ENCODE measurements at regions not wholly inside any gene's neighbourhood (a gene's known extent, or its start where the extent isn't known, plus 50 kb on each side); places are given as distances from the start of the nearest gene placed in this dataset.
"Not testable (repeated sequence)": the region's sequence is repeated elsewhere in the genome, so short reads cannot be mapped to it uniquely, and the experiment has no call there.

GRCh38 chr3:171915275-171915674 lies 72.1 kb downstream of the TMEM212 start:
- dilution Hi-C loops (cut with MboI; ENCODE audit: extremely low pct_ligation_motif_present, low sequenced_read_pairs) = no loop called here
- H3K9me1 ChIP-seq (ENCODE audit: control insufficient read depth, extremely low read depth, insufficient read depth, low read length) = no peaks in the 10 kb centered on the region
- H3K79me2 ChIP-seq (ENCODE audit: control insufficient read depth, insufficient read depth, low read length) = no peaks in the 10 kb centered on the region
- no peak overlapping the region for H3K27ac ChIP-seq (ENCODE audit: control insufficient read depth, insufficient read depth, low read length)
- DNase-seq (ENCODE audit: low read depth, low spot score) (no peak), FAIRE-seq (no peak)
- H3K27me3 ChIP-seq (ENCODE audit: control insufficient read depth, extremely low read depth, insufficient read depth, low read length) = no peaks in the 10 kb centered on the region
- no peaks in the 10 kb centered on the region for H3K9me3 ChIP-seq (ENCODE audit: control insufficient read depth, low read depth, low read length)
- H4K20me1 ChIP-seq (ENCODE audit: control insufficient read depth, extremely low read depth, insufficient read depth, low read length) = no peaks in the 10 kb centered on the region
- H3K36me3 ChIP-seq (ENCODE audit: control insufficient read depth in 2 of 2, extremely low read depth in 1 of 2, insufficient read depth in 2 of 2, low read length in 2 of 2) = no peaks in the 10 kb centered on the region
- H3K4me3 ChIP-seq (ENCODE audit: control insufficient read depth in 2 of 3, extremely low read depth in 1 of 3, insufficient read depth in 2 of 3, low read depth in 1 of 3, low read length in 3 of 3) = no peak overlapping the region
- no peak overlapping the region for H3K4me2 ChIP-seq (ENCODE audit: control insufficient read depth, extremely low read depth, insufficient read depth, low read depth, low read length)
- H3K9ac ChIP-seq (ENCODE audit: control insufficient read depth, extremely low read depth, insufficient read depth, low read length) = no peak overlapping the region
- no peak overlapping the region for H2AFZ ChIP-seq (ENCODE audit: control insufficient read depth, low read length)
- no peak for TF ChIP-seq EZH2 (IDR thresholded peaks at IDR 0.05; ENCODE audit: low read length)
- TF ChIP-seq, protein P1, sequence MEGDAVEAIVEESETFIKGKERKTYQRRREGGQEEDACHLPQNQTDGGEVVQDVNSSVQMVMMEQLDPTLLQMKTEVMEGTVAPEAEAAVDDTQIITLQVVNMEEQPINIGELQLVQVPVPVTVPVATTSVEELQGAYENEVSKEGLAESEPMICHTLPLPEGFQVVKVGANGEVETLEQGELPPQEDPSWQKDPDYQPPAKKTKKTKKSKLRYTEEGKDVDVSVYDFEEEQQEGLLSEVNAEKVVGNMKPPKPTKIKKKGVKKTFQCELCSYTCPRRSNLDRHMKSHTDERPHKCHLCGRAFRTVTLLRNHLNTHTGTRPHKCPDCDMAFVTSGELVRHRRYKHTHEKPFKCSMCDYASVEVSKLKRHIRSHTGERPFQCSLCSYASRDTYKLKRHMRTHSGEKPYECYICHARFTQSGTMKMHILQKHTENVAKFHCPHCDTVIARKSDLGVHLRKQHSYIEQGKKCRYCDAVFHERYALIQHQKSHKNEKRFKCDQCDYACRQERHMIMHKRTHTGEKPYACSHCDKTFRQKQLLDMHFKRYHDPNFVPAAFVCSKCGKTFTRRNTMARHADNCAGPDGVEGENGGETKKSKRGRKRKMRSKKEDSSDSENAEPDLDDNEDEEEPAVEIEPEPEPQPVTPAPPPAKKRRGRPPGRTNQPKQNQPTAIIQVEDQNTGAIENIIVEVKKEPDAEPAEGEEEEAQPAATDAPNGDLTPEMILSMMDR (optimal IDR thresholded peaks at IDR 0.05 in 1 of 3, IDR thresholded peaks at IDR 0.05 in 1 of 3, conservative IDR thresholded peaks at IDR 0.05 in 1 of 3; ENCODE audit: extremely low read depth in 1 of 3, insufficient read depth in 2 of 3, low read length in 3 of 3) = no peak
- no peaks in the 10 kb centered on the region for H3K4me1 ChIP-seq (ENCODE audit: control insufficient read depth, extremely low read depth, insufficient read depth, low read length)

DNA sequence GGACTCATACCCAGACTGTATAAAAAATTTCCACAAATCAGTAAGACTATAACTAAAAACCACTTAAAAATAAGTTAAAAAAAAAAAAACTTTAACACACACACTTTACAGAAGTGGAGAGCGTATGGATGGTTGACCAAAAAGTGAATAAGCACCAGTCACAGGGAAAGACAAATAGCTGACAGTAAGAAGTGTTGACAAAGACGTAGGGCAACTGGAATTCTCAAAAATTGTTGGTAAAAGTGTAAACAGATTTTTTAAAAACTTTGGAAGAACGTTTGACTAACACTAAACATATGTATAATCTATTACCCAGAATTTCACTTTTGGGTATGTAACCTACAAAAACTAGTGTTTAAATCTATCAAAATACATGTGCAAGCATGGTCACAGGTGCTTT lies 73.7 kb downstream of the TMEM212 start:
- Histone ChIP-seq H3K4me1 (ENCODE audit: control insufficient read depth, extremely low read depth, insufficient read depth, low read length) (no peaks in the 10 kb centered on the region), H3K9ac (ENCODE audit: control insufficient read depth, extremely low read depth, insufficient read depth, low read length) (no peak overlapping the region), H3K4me3 (ENCODE audit: control insufficient read depth in 2 of 3, extremely low read depth in 1 of 3, insufficient read depth in 2 of 3, low read depth in 1 of 3, low read length in 3 of 3) (no peak overlapping the region), H3K9me3 (ENCODE audit: control insufficient read depth, low read depth, low read length) (no peaks in the 10 kb centered on the region), H3K79me2 (ENCODE audit: control insufficient read depth, insufficient read depth, low read length) (no peaks in the 10 kb centered on the region), H3K9me1 (ENCODE audit: control insufficient read depth, extremely low read depth, insufficient read depth, low read length) (no peaks in the 10 kb centered on the region), H3K4me2 (ENCODE audit: control insufficient read depth, extremely low read depth, insufficient read depth, low read depth, low read length) (no peak overlapping the region), H3K27me3 (ENCODE audit: control insufficient read depth, extremely low read depth, insufficient read depth, low read length) (no peaks in the 10 kb centered on the region), H4K20me1 (ENCODE audit: control insufficient read depth, extremely low read depth, insufficient read depth, low read length) (no peaks in the 10 kb centered on the region), H3K36me3 (ENCODE audit: control insufficient read depth in 2 of 2, extremely low read depth in 1 of 2, insufficient read depth in 2 of 2, low read length in 2 of 2) (no peaks in the 10 kb centered on the region), H3K27ac (ENCODE audit: control insufficient read depth, insufficient read depth, low read length) (no peak overlapping the region), H2AFZ (ENCODE audit: control insufficient read depth, low read length) (no peak overlapping the region)
- no peak for TF ChIP-seq EZH2 (IDR thresholded peaks at IDR 0.05; ENCODE audit: low read length)
- TF ChIP-seq, protein P1 (optimal IDR thresholded peaks at IDR 0.05 in 1 of 3, IDR thresholded peaks at IDR 0.05 in 1 of 3, conservative IDR thresholded peaks at IDR 0.05 in 1 of 3; ENCODE audit: extremely low read depth in 1 of 3, insufficient read depth in 2 of 3, low read length in 3 of 3) = no peak
- FAIRE-seq = no peak
- no peak for DNase-seq (ENCODE audit: low read depth, low spot score)
- dilution Hi-C loops (cut with MboI; ENCODE audit: extremely low pct_ligation_motif_present, low sequenced_read_pairs) = no loop called here

DNA sequence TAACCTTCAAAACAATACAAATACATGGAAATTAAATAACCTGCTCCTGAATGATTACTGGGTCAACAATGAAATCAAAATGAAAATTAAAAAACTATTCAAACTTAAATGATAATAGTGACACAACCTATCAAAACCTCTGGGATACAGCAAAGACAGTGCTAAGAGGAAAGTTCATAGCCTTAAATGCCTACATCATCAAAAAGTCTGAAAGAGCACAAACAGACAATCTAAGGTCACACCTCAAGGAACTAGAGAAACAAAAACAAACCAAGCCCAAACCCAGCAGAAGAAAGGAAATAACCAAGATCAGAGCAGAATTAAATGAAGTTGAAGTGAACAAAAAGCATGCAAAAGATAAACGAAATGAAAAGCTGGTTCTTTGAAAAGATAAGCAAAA lies 79.5 kb downstream of the TMEM212 start:
- H3K9me3 ChIP-seq (ENCODE audit: control insufficient read depth, low read depth, low read length); H3K9me1 ChIP-seq (ENCODE audit: control insufficient read depth, extremely low read depth, insufficient read depth, low read length); FAIRE-seq; H3K9ac ChIP-seq (ENCODE audit: control insufficient read depth, extremely low read depth, insufficient read depth, low read length); H3K4me2 ChIP-seq (ENCODE audit: control insufficient read depth, extremely low read depth, insufficient read depth, low read depth, low read length); H3K4me3 ChIP-seq (ENCODE audit: control insufficient read depth in 2 of 3, extremely low read depth in 1 of 3, insufficient read depth in 2 of 3, low read depth in 1 of 3, low read length in 3 of 3); DNase-seq (ENCODE audit: low read depth, low spot score); H3K27ac ChIP-seq (ENCODE audit: control insufficient read depth, insufficient read depth, low read length); H2AFZ ChIP-seq (ENCODE audit: control insufficient read depth, low read length); H3K36me3 ChIP-seq (ENCODE audit: control insufficient read depth in 2 of 2, extremely low read depth in 1 of 2, insufficient read depth in 2 of 2, low read length in 2 of 2); dilution Hi-C loops (cut with MboI; ENCODE audit: extremely low pct_ligation_motif_present, low sequenced_read_pairs); H4K20me1 ChIP-seq (ENCODE audit: control insufficient read depth, extremely low read depth, insufficient read depth, low read length); H3K79me2 ChIP-seq (ENCODE audit: control insufficient read depth, insufficient read depth, low read length); H3K4me1 ChIP-seq (ENCODE audit: control insufficient read depth, extremely low read depth, insufficient read depth, low read length); H3K27me3 ChIP-seq (ENCODE audit: control insufficient read depth, extremely low read depth, insufficient read depth, low read length): not testable (repeated sequence)

GRCh38 chr3:171923668-171924067 lies 80.5 kb downstream of the TMEM212 start:
- dilution Hi-C loops (cut with MboI; ENCODE audit: extremely low pct_ligation_motif_present, low sequenced_read_pairs); DNase-seq (ENCODE audit: low read depth, low spot score); H4K20me1 ChIP-seq (ENCODE audit: control insufficient read depth, extremely low read depth, insufficient read depth, low read length); H3K27me3 ChIP-seq (ENCODE audit: control insufficient read depth, extremely low read depth, insufficient read depth, low read length); H3K4me2 ChIP-seq (ENCODE audit: control insufficient read depth, extremely low read depth, insufficient read depth, low read depth, low read length); H3K9me3 ChIP-seq (ENCODE audit: control insufficient read depth, low read depth, low read length); H3K27ac ChIP-seq (ENCODE audit: control insufficient read depth, insufficient read depth, low read length); H3K36me3 ChIP-seq (ENCODE audit: control insufficient read depth in 2 of 2, extremely low read depth in 1 of 2, insufficient read depth in 2 of 2, low read length in 2 of 2); FAIRE-seq; H3K4me3 ChIP-seq (ENCODE audit: control insufficient read depth in 2 of 3, extremely low read depth in 1 of 3, insufficient read depth in 2 of 3, low read depth in 1 of 3, low read length in 3 of 3); H3K9ac ChIP-seq (ENCODE audit: control insufficient read depth, extremely low read depth, insufficient read depth, low read length); H3K9me1 ChIP-seq (ENCODE audit: control insufficient read depth, extremely low read depth, insufficient read depth, low read length); H2AFZ ChIP-seq (ENCODE audit: control insufficient read depth, low read length); H3K4me1 ChIP-seq (ENCODE audit: control insufficient read depth, extremely low read depth, insufficient read depth, low read length); H3K79me2 ChIP-seq (ENCODE audit: control insufficient read depth, insufficient read depth, low read length): not testable (repeated sequence)

All from keratinocyte (primary cell).